SH-SY5Y (cell line): ENCODE measurements at regions not wholly inside any gene's neighbourhood (a gene's known extent, or its start where the extent isn't known, plus 50 kb on each side); places are given as distances from the start of the nearest gene placed in this dataset.

Experiments used
- GATA2 ChIP-seq: IDR thresholded peaks from 2 replicates; pipeline ENCODE4 v1.6.1; 2011; ENCODE audit warnings: mild to moderate bottlenecking, low read depth, low read length
- GATA3 ChIP-seq: IDR thresholded peaks from 2 replicates; pipeline ENCODE4 v1.6.1; 2011; ENCODE audit warnings: low read depth, mild to moderate bottlenecking, low read length, moderate library complexity

GRCh38 chr2:21217442-21217841 is 93.7 kb downstream of the TDRD15 start:
- TF ChIP-seq GATA2 (no peak), GATA3 (no peak)
